H1 (cell line): ENCODE measurements at regions not wholly inside any gene's neighbourhood (a gene's known extent, or its start where the extent isn't known, plus 50 kb on each side); places are given as distances from the start of the nearest gene placed in this dataset.
A peak's percentile ranks its signal among the peaks of the same experiment; 100 is the strongest.

Experiments used
- CTCF ChIA-PET: fragments of 300-600 bp; sonication (Branson Sonifier 250); formaldehyde crosslinking; loops from one replicate; lab custom pipeline; 2021; ENCODE audit not compliant: partially characterized antibody; lab: Charles Lee
- POLR2A ChIA-PET: fragments of 300-600 bp; sonication (Branson Sonifier 250); formaldehyde crosslinking; loops from one replicate; lab custom pipeline; 2021; ENCODE audit warnings: inconsistent platforms; ENCODE audit not compliant: partially characterized antibody; lab: Charles Lee
- DNase-seq, 2 experiments: peaks; one replicate each; pipeline versions ENCODE4 v3.0.0 to v3.0.0-alpha.2; 2010 to 2022; ENCODE audit warnings: low spot score in 2 of 2, low read depth in 1 of 2, mixed read lengths in 1 of 2
- FAIRE-seq: peaks from 2 replicates; lab custom pipeline; 2011; peaks lifted over from hg19 to GRCh38; lab: Jason Lieb, UNC
- H2AFZ ChIP-seq: 2 replicates; pipeline ENCODE4 v1.8.1; 2012; ENCODE audit warnings: low read length, inconsistent platforms
- H2AK5ac ChIP-seq: 2 replicates; pipeline ENCODE4 v1.6.1; 2013; ENCODE audit warnings: low read depth, low read length
- H2BK120ac ChIP-seq: replicated peaks from 2 replicates; pipeline ENCODE3; 2013; ENCODE audit warnings: low read depth, low read length, inconsistent platforms
- H2BK12ac ChIP-seq: 2 replicates; pipeline ENCODE4 v1.6.1; 2013; ENCODE audit warnings: low read depth, low read length
- H2BK15ac ChIP-seq: 2 replicates; pipeline ENCODE4 v1.6.1; 2013; ENCODE audit warnings: low read length
- H2BK20ac ChIP-seq: 2 replicates; pipeline ENCODE4 v1.6.1; 2013; ENCODE audit warnings: low read length
- H2BK5ac ChIP-seq: 2 replicates; pipeline ENCODE4 v1.6.1; 2013; ENCODE audit warnings: low read depth, low read length
- H3K14ac ChIP-seq: 2 replicates; pipeline ENCODE4 v1.6.1; 2013; ENCODE audit warnings: inconsistent platforms; ENCODE audit not compliant: insufficient read length
- H3K18ac ChIP-seq: 2 replicates; pipeline ENCODE4 v1.6.1; 2013; ENCODE audit warnings: low read length; ENCODE audit errors: extremely low read depth
- H3K23ac ChIP-seq: 2 replicates; pipeline ENCODE4 v1.6.1; 2013; ENCODE audit warnings: inconsistent platforms; ENCODE audit not compliant: insufficient read length
- H3K23me2 ChIP-seq: 2 replicates; pipeline ENCODE4 v1.6.1; 2013; ENCODE audit warnings: low read depth, low read length
- H3K27ac ChIP-seq: 2 replicates; pipeline ENCODE4 v1.6.1; 2011; ENCODE audit warnings: low read depth, low read length, inconsistent platforms
- H3K27me3 ChIP-seq, 4 experiments: replicated peaks in 1 of 4; 1 replicate in 1 of 4; 2 replicates in 3 of 4; pipeline versions ENCODE4 v1.6.1 to v1.8.1; 2011 to 2013; ENCODE audit warnings: low read length in 3 of 4, mild to moderate bottlenecking in 3 of 4, inconsistent platforms in 2 of 4, mixed read lengths in 2 of 4, moderate library complexity in 1 of 4; ENCODE audit not compliant: control insufficient read depth in 3 of 4, insufficient read depth in 3 of 4; ENCODE audit errors: extremely low read depth in 1 of 4
- H3K36me3 ChIP-seq, 4 experiments: 2 replicates each; pipeline versions ENCODE4 v1.6.1 to v1.8.1; 2011 to 2013; ENCODE audit warnings: mild to moderate bottlenecking in 4 of 4, low read length in 3 of 4, moderate library complexity in 2 of 4, control low read depth in 1 of 4, inconsistent platforms in 1 of 4; ENCODE audit not compliant: insufficient read depth in 4 of 4, control insufficient read depth in 2 of 4
- H3K4ac ChIP-seq: replicated peaks from 2 replicates; pipeline ENCODE3; 2013; ENCODE audit warnings: low read length, low read depth, mixed read lengths, inconsistent platforms; ENCODE audit not compliant: insufficient read length
- H3K4me1 ChIP-seq, 4 experiments: replicated peaks in 1 of 4; 1 replicate in 1 of 4; 2 replicates in 3 of 4; pipeline versions ENCODE4 v1.6.1 to v1.8.1; 2011 to 2013; ENCODE audit warnings: low read length in 3 of 4, inconsistent platforms in 2 of 4, mixed read lengths in 1 of 4; ENCODE audit not compliant: insufficient read depth in 4 of 4, control insufficient read depth in 3 of 4
- H3K4me2 ChIP-seq, 2 experiments: 2 replicates each; pipeline versions ENCODE4 v1.6.1 to v1.8.1; 2011 to 2013; ENCODE audit warnings: low read depth in 2 of 2, low read length in 2 of 2, control low read depth in 1 of 2, inconsistent platforms in 1 of 2, mild to moderate bottlenecking in 1 of 2; ENCODE audit not compliant: insufficient read depth in 1 of 2
- H3K4me3 ChIP-seq, 4 experiments: fragments of 200-600, 300-600 bp in 1 of 4; sonication (generic), shearing (Covaris generic), sonication (Bioruptor Twin) in 1 of 4; 2 replicates each; pipeline versions ENCODE4 v1.5.1 to v1.8.1; 2011 to 2016; ENCODE audit warnings: low read length in 4 of 4, low read depth in 3 of 4, control low read depth in 2 of 4, inconsistent platforms in 2 of 4, mild to moderate bottlenecking in 2 of 4, mixed read lengths in 1 of 4, moderate library complexity in 1 of 4; ENCODE audit not compliant: insufficient read depth in 2 of 4; ENCODE audit errors: extremely low read depth in 1 of 4
- H3K56ac ChIP-seq: replicated peaks from 2 replicates; pipeline ENCODE3; 2013; ENCODE audit warnings: low read depth, mild to moderate bottlenecking, mixed read lengths, low read length, inconsistent platforms; ENCODE audit not compliant: insufficient read length
- H3K79me1 ChIP-seq: 2 replicates; pipeline ENCODE4 v1.6.1; 2013; ENCODE audit warnings: low read depth, low read length, control low read depth
- H3K79me2 ChIP-seq, 2 experiments: 2 replicates each; pipeline versions ENCODE4 v1.6.1 to v1.8.1; 2012 to 2013; ENCODE audit warnings: low read length in 2 of 2, mild to moderate bottlenecking in 2 of 2, inconsistent platforms in 1 of 2; ENCODE audit not compliant: insufficient read depth in 2 of 2, control insufficient read depth in 1 of 2
- H3K9ac ChIP-seq, 4 experiments: replicated peaks in 1 of 4; 1 replicate in 1 of 4; 2 replicates in 3 of 4; pipeline versions ENCODE4 v1.6.1 to v1.8.1; 2011 to 2013; ENCODE audit warnings: low read depth in 3 of 4, low read length in 3 of 4, control low read depth in 2 of 4, mild to moderate bottlenecking in 2 of 4, moderate library complexity in 2 of 4, inconsistent platforms in 1 of 4; ENCODE audit errors: extremely low read depth in 1 of 4
- H3K9me3 ChIP-seq, 2 experiments: 2 replicates each; pipeline versions ENCODE4 v1.6.1 to v1.8.1; 2012 to 2013; ENCODE audit warnings: mild to moderate bottlenecking in 2 of 2, moderate library complexity in 2 of 2, control low read depth in 1 of 2, inconsistent platforms in 1 of 2, low read depth in 1 of 2, low read length in 1 of 2, mixed read lengths in 1 of 2; ENCODE audit not compliant: insufficient read depth in 2 of 2
- H4K20me1 ChIP-seq, 2 experiments: replicated peaks in 1 of 2; 2 replicates each; pipeline versions ENCODE3 to v1.8.1; 2011 to 2013; ENCODE audit warnings: inconsistent platforms in 2 of 2, low read length in 2 of 2, mild to moderate bottlenecking in 1 of 2; ENCODE audit not compliant: insufficient read depth in 2 of 2, control insufficient read depth in 1 of 2
- H4K5ac ChIP-seq: 2 replicates; pipeline ENCODE4 v1.6.1; 2013; ENCODE audit warnings: low read length, low read depth, mixed read lengths, inconsistent platforms; ENCODE audit not compliant: insufficient read length
- H4K8ac ChIP-seq: 2 replicates; pipeline ENCODE4 v1.8.0; 2013; ENCODE audit warnings: mild to moderate bottlenecking, moderate library complexity, low read length, inconsistent platforms; ENCODE audit not compliant: insufficient read depth; ENCODE audit errors: extremely low read depth
- H4K91ac ChIP-seq: replicated peaks from 2 replicates; pipeline ENCODE3; 2013; ENCODE audit warnings: low read length, mixed read lengths, inconsistent platforms; ENCODE audit not compliant: insufficient read length
- ATF2 ChIP-seq: IDR thresholded peaks from 2 replicates; pipeline ENCODE4 v1.6.1; 2012; ENCODE audit warnings: low read length, inconsistent platforms
- BRCA1 ChIP-seq: IDR thresholded peaks from 2 replicates; pipeline ENCODE4 v1.6.1; 2012; ENCODE audit warnings: low read depth, low read length, improper control_type of control experiment
- CBX8 ChIP-seq: fragments of 300-800, 300-1000 bp; sonication (generic); IDR thresholded peaks from 2 replicates; pipeline ENCODE4 v1.7.1; 2016; ENCODE audit warnings: low read depth, low read length, borderline replicate concordance
- CREB1 ChIP-seq: IDR thresholded peaks from 2 replicates; pipeline ENCODE4 v1.6.1; 2012; ENCODE audit warnings: inconsistent platforms
- FOSL1 ChIP-seq: IDR thresholded peaks from 2 replicates; pipeline ENCODE4 v1.6.1; 2011; ENCODE audit warnings: mild to moderate bottlenecking, low read depth, low read length, moderate library complexity; ENCODE audit not compliant: insufficient read depth
- GABPA ChIP-seq: IDR thresholded peaks from 2 replicates; pipeline ENCODE4 v1.6.1; 2011; ENCODE audit warnings: mild to moderate bottlenecking, low read length, moderate library complexity, borderline replicate concordance; ENCODE audit not compliant: insufficient read depth
- JUND ChIP-seq: IDR thresholded peaks from 2 replicates; pipeline ENCODE4 v1.6.1; 2011; ENCODE audit warnings: mild to moderate bottlenecking, improper control_type of control experiment, low read length
- SP2 ChIP-seq: IDR thresholded peaks from 2 replicates; pipeline ENCODE4 v1.6.1; 2012; ENCODE audit warnings: mild to moderate bottlenecking, low read length, inconsistent platforms
- TAF1 ChIP-seq: IDR thresholded peaks from 2 replicates; pipeline ENCODE4 v1.6.1; 2011; ENCODE audit warnings: mild to moderate bottlenecking, low read depth, low read length
- ZNF274 ChIP-seq: IDR thresholded peaks from 2 replicates; pipeline ENCODE4 v1.7.0; 2012; ENCODE audit warnings: low read length, borderline replicate concordance; ENCODE audit errors: extremely low read depth
- WGBS, 2 experiments: shearing (Covaris generic) in 1 of 2; methylation state at CpG; one replicate each; pipeline versions ENCODE4 v1.1.6 to v1.1.7; 2013 to 2015; ENCODE audit warnings: low lambda C conversion rate in 2 of 2, mixed read lengths in 2 of 2, inconsistent platforms in 1 of 2, low coverage in 1 of 2, missing lambda C conversion rate in 1 of 2; ENCODE audit not compliant: insufficient replicate concordance in 2 of 2, insufficient coverage in 1 of 2, insufficient read length in 1 of 2; ENCODE audit errors: extremely low coverage in 1 of 2, missing lambda C conversion rate in 1 of 2; 5-methylcytosine and 5-hydroxymethylcytosine counted together
- TF ChIP-seq, protein P1 (sequence below), 3 experiments: IDR thresholded peaks; 1 replicate in 2 of 3; 2 replicates in 1 of 3; pipeline versions ENCODE4 v1.5.1 to v1.6.1; 2011; ENCODE audit warnings: low read length in 3 of 3, mild to moderate bottlenecking in 3 of 3, inconsistent platforms in 2 of 3, low read depth in 1 of 3, moderate library complexity in 1 of 3; ENCODE audit not compliant: insufficient read depth in 1 of 3; ENCODE audit errors: control extremely low read depth in 1 of 3

DNA sequence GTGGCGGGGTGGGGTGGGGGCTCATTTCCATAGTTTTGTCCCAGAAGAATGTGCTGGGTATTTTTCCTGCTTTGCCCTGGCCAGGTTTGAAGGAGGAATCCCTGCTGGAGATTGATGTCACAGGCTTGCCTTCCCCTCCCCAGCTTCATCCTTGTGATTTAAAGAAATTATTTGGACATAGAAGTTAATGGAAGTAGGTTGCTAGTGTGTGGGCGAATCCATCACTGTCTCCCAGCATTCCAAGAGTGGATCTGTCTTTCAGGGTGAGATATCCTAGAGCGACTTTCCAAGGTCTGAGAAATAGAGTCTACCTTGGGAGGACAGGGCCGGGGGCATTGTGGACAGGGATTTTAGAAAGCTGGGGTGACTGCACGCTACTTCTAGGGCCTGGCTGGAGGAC, 64.9 kb upstream of the HSPA9 start:
- no peak for DNase-seq
- no peak overlapping the region for H3K9ac ChIP-seq
- no peak overlapping the region for H3K18ac ChIP-seq
- WGBS, 2 experiments = 83% methylated on average over 5 of the region's 5 CpGs; no CpG with 5 or more reads in 1 of the 2 experiments
- H3K79me1 ChIP-seq = no peaks in the 10 kb centered on the region
- H2BK5ac ChIP-seq = no peak overlapping the region
- H3K27me3 ChIP-seq = no peaks in the 10 kb centered on the region
- H3K14ac ChIP-seq = no peak overlapping the region
- H2AK5ac ChIP-seq = no peak overlapping the region
- no peak overlapping the region for H3K4me2 ChIP-seq
- H2BK20ac ChIP-seq = no peak overlapping the region
- no peak overlapping the region for H4K5ac ChIP-seq
- H3K36me3 ChIP-seq = no peaks in the 10 kb centered on the region
- H4K91ac ChIP-seq = no peak overlapping the region
- H3K9me3 ChIP-seq = no peaks in the 10 kb centered on the region
- POLR2A ChIA-PET = interaction anchor here (1.0 to 2.1 kb wide), 6 partner anchors 9 to 113 kb away, joined by 3 to 7 read pairs (median 4); partner anchors contain the start of genes CTNNA1, ETF1 and HSPA9
- no peaks in the 10 kb centered on the region for H4K20me1 ChIP-seq
- no peak overlapping the region for H3K56ac ChIP-seq
- no peak overlapping the region for H3K27ac ChIP-seq
- H2BK15ac ChIP-seq = no peak overlapping the region
- H2BK12ac ChIP-seq = peak overlapping the region; percentile 64; the same call in 1 of the 2 replicates
- no peak overlapping the region for H3K4me3 ChIP-seq
- no peak overlapping the region for H4K8ac ChIP-seq
- no peak overlapping the region for H2AFZ ChIP-seq
- CTCF ChIA-PET = interaction anchor here (0.6 to 17.1 kb wide), 24 partner anchors 10 to 612 kb away, joined by 3 to 192 read pairs (median 4); no protein-coding TSS in a partner anchor
- no peak overlapping the region for H2BK120ac ChIP-seq
- no peak overlapping the region for H3K4ac ChIP-seq
- no peak overlapping the region for H3K23ac ChIP-seq
- peaks cover 0 to 16% (median 11%) of the 10 kb centered on the region in 4 experiments; a peak in 6 of 7 replicates for H3K4me1 ChIP-seq
- FAIRE-seq = no peak
- no peaks in the 10 kb centered on the region for H3K23me2 ChIP-seq
- no peaks in the 10 kb centered on the region for H3K79me2 ChIP-seq
- TF ChIP-seq SP2 = no peak
- TF ChIP-seq BRCA1 = no peak
- no peak for TF ChIP-seq CBX8
- no peak for TF ChIP-seq FOSL1
- no peak for TF ChIP-seq TAF1
- no peak for TF ChIP-seq ATF2
- TF ChIP-seq, protein P1, sequence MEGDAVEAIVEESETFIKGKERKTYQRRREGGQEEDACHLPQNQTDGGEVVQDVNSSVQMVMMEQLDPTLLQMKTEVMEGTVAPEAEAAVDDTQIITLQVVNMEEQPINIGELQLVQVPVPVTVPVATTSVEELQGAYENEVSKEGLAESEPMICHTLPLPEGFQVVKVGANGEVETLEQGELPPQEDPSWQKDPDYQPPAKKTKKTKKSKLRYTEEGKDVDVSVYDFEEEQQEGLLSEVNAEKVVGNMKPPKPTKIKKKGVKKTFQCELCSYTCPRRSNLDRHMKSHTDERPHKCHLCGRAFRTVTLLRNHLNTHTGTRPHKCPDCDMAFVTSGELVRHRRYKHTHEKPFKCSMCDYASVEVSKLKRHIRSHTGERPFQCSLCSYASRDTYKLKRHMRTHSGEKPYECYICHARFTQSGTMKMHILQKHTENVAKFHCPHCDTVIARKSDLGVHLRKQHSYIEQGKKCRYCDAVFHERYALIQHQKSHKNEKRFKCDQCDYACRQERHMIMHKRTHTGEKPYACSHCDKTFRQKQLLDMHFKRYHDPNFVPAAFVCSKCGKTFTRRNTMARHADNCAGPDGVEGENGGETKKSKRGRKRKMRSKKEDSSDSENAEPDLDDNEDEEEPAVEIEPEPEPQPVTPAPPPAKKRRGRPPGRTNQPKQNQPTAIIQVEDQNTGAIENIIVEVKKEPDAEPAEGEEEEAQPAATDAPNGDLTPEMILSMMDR (IDR thresholded peaks at IDR 0.05; ENCODE audit: control extremely low read depth in 1 of 3, insufficient read depth in 1 of 3, low read depth in 1 of 3, low read length in 3 of 3) = no peak
- no peak for TF ChIP-seq CREB1
- no peak for TF ChIP-seq JUND
- no peak for TF ChIP-seq ZNF274
- no peak for TF ChIP-seq GABPA
